Endothelial cell of umbilical vein (primary cell): ENCODE measurements at regions not wholly inside any gene's neighbourhood (a gene's known extent, or its start where the extent isn't known, plus 50 kb on each side); places are given as distances from the start of the nearest gene placed in this dataset.

Experiments used
- BruUV-seq: library from RNA; stranded (reverse); fragments of 400-500 nt; replicated peaks from 2 replicates; lab custom pipeline; 2021; lab: Mats Ljungman, UMichigan
- CTCF ChIA-PET: fragments of 300-600, 350-600 bp; sonication (Branson Sonifier 250); formaldehyde crosslinking; loops from one replicate; lab custom pipeline; 2021; ENCODE audit warnings: antibody characterized with exemption, inconsistent platforms; lab: Charles Lee
- POLR2A ChIA-PET: fragments of 300-600, 350-600 bp; sonication (Branson Sonifier 250); formaldehyde crosslinking; loops from one replicate; lab custom pipeline; 2021; ENCODE audit warnings: antibody characterized with exemption, inconsistent platforms; lab: Charles Lee
- DNase-seq: peaks from one replicate; pipeline ENCODE4 v3.0.0-alpha.2; 2011; ENCODE audit warnings: low read depth, low spot score
- FAIRE-seq: peaks from 2 replicates; lab custom pipeline; 2011; peaks lifted over from hg19 to GRCh38; lab: Jason Lieb, UNC
- H2AFZ ChIP-seq: 2 replicates; pipeline ENCODE4 v1.6.0; 2012; ENCODE audit warnings: low read depth, low read length, control low read depth, inconsistent platforms
- H3K27ac ChIP-seq: 2 replicates; pipeline ENCODE4 v1.5.1; 2011; ENCODE audit warnings: low read depth, mild to moderate bottlenecking, control low read depth, low read length, moderate library complexity; ENCODE audit not compliant: insufficient read depth
- H3K27me3 ChIP-seq, 2 experiments: 2 replicates each; pipeline versions ENCODE4 v1.6.0 to v1.6.1; 2011; ENCODE audit warnings: low read length in 2 of 2, mixed read lengths in 1 of 2; ENCODE audit not compliant: control insufficient read depth in 2 of 2, insufficient read depth in 2 of 2
- H3K36me3 ChIP-seq, 2 experiments: 2 replicates in 1 of 2; 3 replicates in 1 of 2; pipeline ENCODE4 v1.5.1; 2011; ENCODE audit warnings: low read length in 2 of 2, mild to moderate bottlenecking in 1 of 2, moderate library complexity in 1 of 2; ENCODE audit not compliant: control insufficient read depth in 2 of 2, insufficient read depth in 2 of 2; ENCODE audit errors: extremely low read depth in 1 of 2
- H3K4me1 ChIP-seq: 3 replicates; pipeline ENCODE4 v1.5.1; 2011; ENCODE audit warnings: mild to moderate bottlenecking, low read length; ENCODE audit not compliant: control insufficient read depth, insufficient read depth; ENCODE audit errors: extremely low read depth
- H3K4me2 ChIP-seq: 2 replicates; pipeline ENCODE4 v1.6.1; 2011; ENCODE audit warnings: low read length, control low read depth, mixed read lengths; ENCODE audit not compliant: insufficient read depth
- H3K4me3 ChIP-seq, 3 experiments: fragments of 200-600 bp in 1 of 3; sonication (generic), shearing (Covaris generic) in 1 of 3; replicated peaks in 1 of 3; 2 replicates each; pipeline ENCODE4 v1.5.1; 2011 to 2016; ENCODE audit warnings: control low read depth in 3 of 3, low read length in 3 of 3, mild to moderate bottlenecking in 2 of 3, inconsistent platforms in 1 of 3, low read depth in 1 of 3, moderate library complexity in 1 of 3; ENCODE audit not compliant: insufficient read depth in 1 of 3
- H3K79me2 ChIP-seq: 2 replicates; pipeline ENCODE4 v1.6.0; 2012; ENCODE audit warnings: low read length, inconsistent platforms; ENCODE audit not compliant: control insufficient read depth, insufficient read depth
- H3K9ac ChIP-seq: replicated peaks from 2 replicates; pipeline ENCODE3; 2011; ENCODE audit warnings: low read length, control low read depth; ENCODE audit not compliant: insufficient read depth; ENCODE audit errors: extremely low read depth
- H3K9me1 ChIP-seq: replicated peaks from 3 replicates; pipeline ENCODE4 v1.6.0; 2011; ENCODE audit warnings: mild to moderate bottlenecking, low read length; ENCODE audit not compliant: control insufficient read depth, insufficient read depth; ENCODE audit errors: extremely low read depth
- H3K9me3 ChIP-seq: replicated peaks from 2 replicates; pipeline ENCODE4 v1.5.1; 2012; ENCODE audit warnings: low read length, inconsistent platforms; ENCODE audit not compliant: control insufficient read depth, insufficient read depth
- H4K20me1 ChIP-seq: replicated peaks from 2 replicates; pipeline ENCODE3; 2011; ENCODE audit warnings: mild to moderate bottlenecking, low read length; ENCODE audit not compliant: control insufficient read depth, insufficient read depth; ENCODE audit errors: extremely low read depth
- CTCF ChIP-seq, 2 donors: IDR thresholded peaks; 1 replicate in 1 of 2; 2 replicates in 1 of 2; pipeline ENCODE4 v1.5.1; 2011; ENCODE audit warnings: low read length in 2 of 2, mild to moderate bottlenecking in 2 of 2, moderate library complexity in 2 of 2, control low read depth in 1 of 2, inconsistent platforms in 1 of 2, low read depth in 1 of 2; ENCODE audit not compliant: insufficient read depth in 1 of 2; ENCODE audit errors: extremely low read depth in 1 of 2
- EZH2 ChIP-seq: IDR thresholded peaks from 2 replicates; pipeline ENCODE4 v1.6.1; 2012; ENCODE audit warnings: borderline replicate concordance, low read depth, mild to moderate bottlenecking, moderate library complexity, low read length, inconsistent platforms; ENCODE audit not compliant: severe bottlenecking
- FOS ChIP-seq: IDR thresholded peaks from 2 replicates; pipeline ENCODE4 v1.6.1; 2011; ENCODE audit warnings: mild to moderate bottlenecking, low read length, moderate library complexity, borderline replicate concordance; ENCODE audit not compliant: insufficient read depth
- JUN ChIP-seq: IDR thresholded peaks from 2 replicates; pipeline ENCODE4 v1.6.1; 2011; ENCODE audit warnings: borderline replicate concordance, low read depth; ENCODE audit not compliant: insufficient read length, insufficient read depth
- MAX ChIP-seq: IDR thresholded peaks from 2 replicates; pipeline ENCODE4 v1.6.1; 2011; ENCODE audit not compliant: insufficient read depth, insufficient read length
- POLR2A ChIP-seq: IDR thresholded peaks from 2 replicates; pipeline ENCODE4 v1.6.1; 2012; ENCODE audit warnings: low read depth, mild to moderate bottlenecking, control low read depth, low read length
- POLR2AphosphoS5 ChIP-seq: IDR thresholded peaks from 2 replicates; pipeline ENCODE4 v1.6.1; 2012; ENCODE audit warnings: low read depth, mild to moderate bottlenecking, control low read depth, low read length, moderate library complexity; ENCODE audit not compliant: insufficient read depth
- dilution Hi-C: fragments of 300-500 bp; cut with MboI; formaldehyde crosslinking; loops from one replicate; pipeline ENCODE4 v1.15.0; 2019; ENCODE audit warnings: low sequenced_read_pairs; ENCODE audit not compliant: extremely low pct_ligation_motif_present
- intact Hi-C: fragments of 100-400 bp; cut with micrococcal nuclease; formaldehyde crosslinking; loops from one replicate; pipeline ENCODE4 v1.10.0; 2022

GRCh38 chr1:82790556-82790955, 989.8 kb downstream of the ADGRL2 start:
- Histone ChIP-seq H3K27ac (no peak overlapping the region), H2AFZ (no peak overlapping the region), H3K9me1 (no peaks in the 10 kb centered on the region), H3K79me2 (no peaks in the 10 kb centered on the region), H3K4me3 (no peak overlapping the region), H3K9me3 (no peaks in the 10 kb centered on the region), H3K9ac (no peak overlapping the region), H3K36me3 (no peaks in the 10 kb centered on the region), H3K4me2 (no peak overlapping the region), H3K27me3 (no peaks in the 10 kb centered on the region), H3K4me1 (peaks cover 13% of the 10 kb centered on the region), H4K20me1 (no peaks in the 10 kb centered on the region)
- FAIRE-seq = no peak
- POLR2A ChIA-PET = no interaction called here
- no TSS peak for BruUV-seq
- no peak for DNase-seq
- dilution Hi-C loops = no loop called here
- intact Hi-C loops = loop anchor here (5.0 kb wide), 1 partner anchor 132 kb away; no protein-coding TSS in a partner anchor
- CTCF ChIA-PET = no interaction called here
- TF ChIP-seq CTCF (IDR thresholded peaks at IDR 0.05; ENCODE audit: extremely low read depth in 1 of 2, insufficient read depth in 1 of 2, low read depth in 1 of 2, low read length in 2 of 2) = no peak

GRCh38 chr1:82788660-82789059, 987.9 kb downstream of the ADGRL2 start:
- no peaks in the 10 kb centered on the region for H3K79me2 ChIP-seq
- H3K9me1 ChIP-seq = no peaks in the 10 kb centered on the region
- H3K27ac ChIP-seq = no peak overlapping the region
- H2AFZ ChIP-seq = no peak overlapping the region
- CTCF ChIA-PET = interaction anchor here (1.5 kb wide), 1 partner anchor 10 kb away, joined by 7 read pairs; no protein-coding TSS in a partner anchor
- dilution Hi-C loops (no loop called here), intact Hi-C loops (no loop called here)
- TF ChIP-seq EZH2 (no peak), POLR2AphosphoS5 (no peak), POLR2A (no peak), FOS (no peak), JUN (no peak), MAX (no peak)
- no peaks in the 10 kb centered on the region for H3K27me3 ChIP-seq
- POLR2A ChIA-PET = no interaction called here
- H3K4me2 ChIP-seq = no peak overlapping the region
- FAIRE-seq (no peak), DNase-seq (no peak)
- no peaks in the 10 kb centered on the region for H3K9me3 ChIP-seq
- no peaks in the 10 kb centered on the region for H3K36me3 ChIP-seq
- H3K4me1 ChIP-seq = peaks cover 18% of the 10 kb centered on the region
- no peaks in the 10 kb centered on the region for H4K20me1 ChIP-seq
- no peak overlapping the region for H3K4me3 ChIP-seq
- BruUV-seq = no TSS peak
- no peak overlapping the region for H3K9ac ChIP-seq
